ENCODE measurements at regions not wholly inside any gene's neighbourhood (a gene's known extent, or its start where the extent isn't known, plus 50 kb on each side); places are given as distances from the start of the nearest gene placed in this dataset.

DNA sequence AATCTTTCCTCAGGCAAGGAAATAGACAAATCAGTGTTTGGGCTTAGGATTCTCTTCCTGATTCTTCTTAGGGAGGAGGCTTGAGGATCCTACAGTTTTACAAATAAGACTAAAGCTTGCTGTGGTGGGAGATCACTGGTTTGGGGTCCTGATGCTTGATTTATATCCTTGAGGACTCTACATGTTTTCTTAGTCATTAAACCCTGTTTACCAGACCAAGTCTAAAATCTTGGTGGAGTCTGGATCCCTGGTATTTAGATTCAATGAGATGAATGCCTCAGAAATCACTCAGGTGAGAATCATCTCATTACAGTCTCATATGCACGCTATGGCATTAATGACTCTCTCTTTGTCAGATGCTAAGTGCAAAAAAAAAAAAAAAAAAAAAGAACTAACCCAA lies 304.3 kb upstream of the SALL1 start:
- Mint-ChIP-seq H3K36me3 (no peaks in the 10 kb centered on the region), H3K27ac (no peak overlapping the region), H3K9me3 (peaks cover 2% of the 10 kb centered on the region), H3K4me3 (no peak overlapping the region), H3K4me1 (no peaks in the 10 kb centered on the region), H3K27me3 (no peaks in the 10 kb centered on the region)
- DNase-seq, result no peak

- no peaks in the 10 kb centered on the region for H3K4me1 Mint-ChIP-seq
- no peak for DNase-seq
- H3K27ac Mint-ChIP-seq, result no peak overlapping the region
- H3K4me3 Mint-ChIP-seq, result no peak overlapping the region
- H3K27me3 Mint-ChIP-seq, result no peaks in the 10 kb centered on the region
- no peaks in the 10 kb centered on the region for H3K36me3 Mint-ChIP-seq
- peaks cover 2% of the 10 kb centered on the region for H3K9me3 Mint-ChIP-seq
Measured at GRCh38 chr16:51453251-51453650, 302.2 kb upstream of the SALL1 start.

GRCh38 chr16:51450909-51451308 lies 299.8 kb upstream of the SALL1 start:
- H3K4me1 Mint-ChIP-seq, result no peaks in the 10 kb centered on the region
- H3K9me3 Mint-ChIP-seq, result no peaks in the 10 kb centered on the region
- no peaks in the 10 kb centered on the region for H3K27me3 Mint-ChIP-seq
- H3K27ac Mint-ChIP-seq, result no peak overlapping the region
- DNase-seq, result no peak
- no peak overlapping the region for H3K4me3 Mint-ChIP-seq
- no peaks in the 10 kb centered on the region for H3K36me3 Mint-ChIP-seq

DNA sequence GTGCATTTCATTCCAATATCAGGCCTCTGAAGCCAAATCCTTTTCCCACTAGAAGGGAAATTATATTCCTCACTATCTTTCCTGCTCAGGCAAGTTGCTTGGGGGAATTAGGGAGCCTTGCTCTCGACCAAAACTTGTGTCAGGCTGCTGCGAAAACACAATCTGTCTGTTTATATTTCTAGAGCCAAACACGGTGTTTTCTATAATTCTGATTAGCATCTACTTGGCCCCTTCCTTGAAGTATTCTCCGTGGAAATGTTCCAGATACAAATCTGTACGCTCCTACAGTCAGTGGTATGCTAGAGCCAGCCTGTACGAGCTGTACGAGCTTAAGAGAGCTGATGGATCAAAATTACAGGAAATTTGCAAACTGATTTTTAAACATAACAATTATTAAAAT lies 299.3 kb upstream of the SALL1 start:
- Mint-ChIP-seq H3K36me3 (no peaks in the 10 kb centered on the region), H3K27ac (no peak overlapping the region), H3K27me3 (no peaks in the 10 kb centered on the region), H3K9me3 (no peaks in the 10 kb centered on the region), H3K4me1 (no peaks in the 10 kb centered on the region), H3K4me3 (no peak overlapping the region)
- DNase-seq, result no peak

- no peak overlapping the region for H3K27ac Mint-ChIP-seq
- H3K27me3 Mint-ChIP-seq, result no peaks in the 10 kb centered on the region
- H3K4me3 Mint-ChIP-seq, result no peak overlapping the region
- no peaks in the 10 kb centered on the region for H3K9me3 Mint-ChIP-seq
- no peak for DNase-seq
- no peaks in the 10 kb centered on the region for H3K36me3 Mint-ChIP-seq
- H3K4me1 Mint-ChIP-seq, result no peaks in the 10 kb centered on the region
Measured at GRCh38 chr16:51449441-51449840, 298.4 kb upstream of the SALL1 start.

GRCh38 chr16:51445250-51445649 lies 294.2 kb upstream of the SALL1 start:
- peaks cover 13% of the 10 kb centered on the region for H3K27me3 Mint-ChIP-seq
- H3K27ac Mint-ChIP-seq, result no peak overlapping the region
- H3K36me3 Mint-ChIP-seq, result no peaks in the 10 kb centered on the region
- no peaks in the 10 kb centered on the region for H3K4me1 Mint-ChIP-seq
- no peak for DNase-seq
- no peak overlapping the region for H3K4me3 Mint-ChIP-seq
- H3K9me3 Mint-ChIP-seq, result no peaks in the 10 kb centered on the region

DNA sequence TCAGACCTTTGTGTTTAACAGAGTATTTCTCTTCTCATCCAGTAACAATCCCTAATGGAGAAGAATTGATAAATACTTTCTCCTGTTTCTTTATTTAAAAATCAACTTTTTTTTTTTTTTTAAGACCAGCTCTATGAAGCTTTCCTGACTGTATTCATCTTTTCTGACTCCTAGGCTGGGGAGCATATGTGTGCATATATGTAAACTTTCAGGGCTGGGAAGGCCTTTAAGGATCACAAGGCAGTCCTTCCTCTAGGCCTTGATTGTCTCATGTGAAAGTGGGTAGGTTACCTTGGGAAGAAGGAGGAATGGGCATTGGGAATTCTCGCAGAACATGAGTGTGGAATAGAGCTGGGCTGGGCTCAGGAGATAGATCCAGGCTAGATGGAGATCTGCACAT lies 292.9 kb upstream of the SALL1 start:
- Mint-ChIP-seq H3K36me3 (no peaks in the 10 kb centered on the region), H3K27me3 (peaks cover 20% of the 10 kb centered on the region), H3K4me1 (no peaks in the 10 kb centered on the region), H3K27ac (no peak overlapping the region), H3K4me3 (no peak overlapping the region), H3K9me3 (no peaks in the 10 kb centered on the region)
- DNase-seq, result no peak

- Mint-ChIP-seq H3K27ac (no peak overlapping the region), H3K4me1 (no peaks in the 10 kb centered on the region), H3K27me3 (peaks cover 23% of the 10 kb centered on the region), H3K9me3 (no peaks in the 10 kb centered on the region), H3K4me3 (no peak overlapping the region), H3K36me3 (no peaks in the 10 kb centered on the region)
- no peak for DNase-seq
Measured at GRCh38 chr16:51442141-51442870, 291.2 kb upstream of the SALL1 start.

GRCh38 chr16:51440131-51440889 lies 289.2 kb upstream of the SALL1 start:
- DNase-seq, result no peak
- H3K27me3 Mint-ChIP-seq, result peaks cover 23% of the 10 kb centered on the region
- H3K9me3 Mint-ChIP-seq, result no peaks in the 10 kb centered on the region
- H3K4me3 Mint-ChIP-seq, result no peak overlapping the region
- H3K36me3 Mint-ChIP-seq, result no peaks in the 10 kb centered on the region
- no peaks in the 10 kb centered on the region for H3K4me1 Mint-ChIP-seq
- no peak overlapping the region for H3K27ac Mint-ChIP-seq

DNA sequence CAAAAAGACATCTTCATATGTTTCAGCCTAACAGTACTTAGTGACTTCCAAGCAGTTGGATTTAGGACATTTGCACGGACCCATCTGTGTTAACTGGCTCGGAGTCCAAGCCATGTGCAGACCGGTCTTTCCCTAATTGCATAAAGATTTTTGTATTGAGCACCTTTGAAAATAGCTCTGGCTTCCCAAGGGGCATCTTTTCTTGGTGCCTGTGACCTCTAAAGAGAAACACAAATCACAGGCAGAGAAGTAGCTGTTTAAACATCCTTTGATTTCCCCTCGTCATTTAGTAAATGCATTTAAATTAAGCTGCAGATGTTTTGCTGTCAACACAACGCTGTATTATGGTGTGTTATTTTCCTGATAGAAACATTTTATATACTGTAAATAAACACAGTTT lies 288.2 kb upstream of the SALL1 start:
- Mint-ChIP-seq H3K9me3 (no peaks in the 10 kb centered on the region), H3K36me3 (no peaks in the 10 kb centered on the region), H3K27me3 (peaks cover 23% of the 10 kb centered on the region), H3K4me3 (no peak overlapping the region), H3K4me1 (no peaks in the 10 kb centered on the region), H3K27ac (no peak overlapping the region)
- DNase-seq, result no peak

DNA sequence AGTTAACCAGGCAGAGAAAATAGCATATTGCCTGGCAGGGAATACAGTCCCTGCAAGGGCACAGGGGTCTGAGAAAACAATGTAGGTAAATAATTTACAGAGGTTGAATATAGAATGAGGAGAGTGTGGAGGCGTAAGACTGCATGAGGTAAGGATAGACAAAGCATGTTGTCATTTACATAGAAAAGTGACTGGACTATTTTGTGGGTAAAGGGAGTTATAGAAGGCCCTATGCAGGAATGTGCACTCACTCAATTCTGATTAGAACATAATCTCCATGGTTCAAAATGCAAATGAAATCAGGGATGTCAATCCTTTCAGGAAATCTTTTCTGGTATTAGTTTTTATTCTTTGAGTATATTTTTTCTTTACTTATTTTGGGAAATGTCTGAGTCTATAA lies 285.7 kb upstream of the SALL1 start:
- Mint-ChIP-seq H3K27ac (no peak overlapping the region), H3K36me3 (no peaks in the 10 kb centered on the region), H3K4me1 (no peaks in the 10 kb centered on the region), H3K4me3 (no peak overlapping the region), H3K27me3 (peaks cover 15% of the 10 kb centered on the region), H3K9me3 (no peaks in the 10 kb centered on the region)
- no peak for DNase-seq

- Mint-ChIP-seq H3K36me3 (no peaks in the 10 kb centered on the region), H3K4me1 (no peaks in the 10 kb centered on the region), H3K4me3 (no peak overlapping the region), H3K9me3 (peaks cover 2% of the 10 kb centered on the region), H3K27ac (no peak overlapping the region), H3K27me3 (peaks cover 7% of the 10 kb centered on the region)
- no peak for DNase-seq
Measured at GRCh38 chr16:51434567-51435198, 283.6 kb upstream of the SALL1 start.

DNA sequence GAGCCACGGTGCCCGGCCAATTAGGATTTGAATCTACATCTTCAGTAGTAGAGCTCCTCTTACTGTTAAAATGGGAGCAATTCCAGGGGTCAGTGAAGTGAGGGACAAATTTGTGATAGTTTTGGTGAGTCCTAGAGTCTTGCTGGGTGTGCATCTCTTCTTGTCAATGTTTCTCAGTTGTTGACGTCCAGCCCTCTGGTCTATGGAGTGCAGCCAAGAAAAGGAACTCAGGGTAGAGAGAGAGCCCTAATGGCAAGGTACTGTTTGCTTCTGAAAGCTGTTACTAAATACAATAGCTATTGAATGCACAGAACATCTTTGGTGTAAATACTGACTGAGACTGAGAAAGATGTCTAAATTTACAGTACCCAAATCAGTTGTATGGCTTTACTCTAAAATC lies 282.5 kb upstream of the SALL1 start:
- H3K9me3 Mint-ChIP-seq, result peaks cover 3% of the 10 kb centered on the region
- no peaks in the 10 kb centered on the region for H3K4me1 Mint-ChIP-seq
- DNase-seq, result no peak
- H3K4me3 Mint-ChIP-seq, result no peak overlapping the region
- H3K27ac Mint-ChIP-seq, result no peak overlapping the region
- H3K36me3 Mint-ChIP-seq, result no peaks in the 10 kb centered on the region
- H3K27me3 Mint-ChIP-seq, result no peaks in the 10 kb centered on the region

DNA sequence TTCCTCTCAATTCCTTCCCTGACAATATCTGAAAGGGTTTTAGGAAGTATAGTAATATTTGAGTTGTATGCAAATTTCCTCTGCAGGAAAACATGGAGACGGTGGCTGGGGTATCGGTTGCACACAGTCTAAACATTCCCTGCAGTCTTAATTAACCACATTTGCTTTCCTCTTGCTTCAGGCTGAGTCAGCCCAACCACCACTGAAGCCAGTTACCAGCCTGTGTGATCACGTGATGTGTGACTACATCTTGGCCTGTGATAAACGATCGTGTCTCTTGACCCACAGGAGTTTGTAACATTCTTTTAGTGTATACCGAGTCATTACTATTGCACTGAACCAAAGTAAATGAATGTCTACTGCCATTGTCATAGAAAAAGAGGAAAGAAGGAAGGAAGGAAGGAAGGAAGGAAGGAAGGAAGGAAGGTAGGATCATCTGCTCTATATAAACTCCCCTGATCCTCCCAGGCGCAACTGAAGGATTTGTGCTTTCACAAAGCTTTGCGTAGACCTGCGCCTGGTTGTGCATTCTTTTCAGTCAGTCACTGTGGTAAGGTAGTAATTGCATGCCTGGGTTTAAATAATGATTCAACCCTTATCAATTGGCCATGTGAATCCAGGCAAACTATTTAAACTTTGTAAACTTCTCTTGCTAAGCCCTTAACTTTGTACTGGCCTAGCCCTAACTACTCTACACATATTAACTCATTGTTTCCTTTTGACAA lies 280.6 kb upstream of the SALL1 start:
- Mint-ChIP-seq H3K27me3 (no peaks in the 10 kb centered on the region), H3K4me3 (no peak overlapping the region), H3K4me1 (no peaks in the 10 kb centered on the region), H3K9me3 (peaks cover 3% of the 10 kb centered on the region), H3K27ac (no peak overlapping the region), H3K36me3 (no peaks in the 10 kb centered on the region)
- no peak for DNase-seq

DNA sequence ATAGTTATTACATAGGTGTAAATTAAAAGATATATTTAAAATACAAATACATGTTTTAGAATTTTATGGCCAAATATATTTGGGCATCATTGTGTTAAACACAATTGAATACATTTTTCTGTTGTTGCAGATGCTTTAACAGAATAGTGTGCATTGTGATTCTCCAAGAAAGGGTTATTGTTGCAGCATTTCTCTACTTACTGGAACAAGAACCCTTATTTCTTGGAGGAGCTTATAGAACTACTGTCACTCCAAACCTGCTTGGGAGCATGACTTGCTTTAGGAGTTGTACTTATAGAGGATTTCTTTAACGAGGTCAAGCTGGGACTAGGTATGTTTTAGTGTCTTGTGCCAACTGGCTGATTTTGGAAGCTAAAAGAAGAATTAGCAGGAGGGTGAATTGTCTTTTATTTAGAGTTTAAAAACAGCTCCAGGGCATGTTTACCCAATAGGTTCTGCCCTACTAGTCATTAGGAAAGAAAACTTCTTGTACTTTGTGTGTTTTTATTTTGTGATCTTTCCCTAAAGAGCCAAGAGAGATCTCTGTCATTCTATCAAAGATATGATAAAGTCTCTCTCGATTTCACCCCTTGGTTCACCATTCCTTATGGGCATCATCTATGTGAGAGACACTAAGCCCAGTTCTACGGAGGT lies 279.8 kb upstream of the SALL1 start:
- Mint-ChIP-seq H3K9me3 (peaks cover 3% of the 10 kb centered on the region), H3K27me3 (no peaks in the 10 kb centered on the region), H3K36me3 (no peaks in the 10 kb centered on the region), H3K27ac (no peak overlapping the region), H3K4me3 (no peak overlapping the region), H3K4me1 (no peaks in the 10 kb centered on the region)
- DNase-seq, result no peak

Measured in activated naive CD8-positive, alpha-beta T cell treated with anti-CD3 and anti-CD28 coated beads for 36 hours (primary cell).